ENCODE measurements at regions not wholly inside any gene's neighbourhood (a gene's known extent, or its start where the extent isn't known, plus 50 kb on each side); places are given as distances from the start of the nearest gene placed in this dataset.

DNA sequence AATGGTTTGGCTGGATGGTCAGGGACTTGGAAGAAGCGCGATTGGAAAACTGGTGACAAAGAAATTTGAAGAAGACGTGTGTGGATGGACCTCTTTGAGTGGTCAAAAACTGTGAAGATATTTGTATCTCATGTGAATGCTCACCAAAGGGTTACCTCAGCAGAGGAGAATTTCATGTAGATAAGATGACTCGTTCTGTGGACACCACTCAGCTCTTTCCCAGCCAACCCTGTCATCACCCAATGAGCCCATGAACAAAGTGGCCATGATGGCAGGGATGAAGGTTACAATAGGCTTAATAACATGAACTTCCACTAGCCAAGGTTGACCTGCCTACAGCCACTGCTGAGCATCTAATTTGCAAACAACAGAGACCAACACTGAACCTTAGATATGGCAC, 248.3 kb downstream of the KCNE4 start:
- Histone ChIP-seq H3K27me3 (ENCODE audit: control insufficient read depth, insufficient read depth, low read length) (no peaks in the 10 kb centered on the region), H3K27ac (ENCODE audit: insufficient read depth, low read length) (no peak overlapping the region), H4K20me1 (ENCODE audit: control insufficient read depth, extremely low read depth, insufficient read depth, low read length) (no peaks in the 10 kb centered on the region), H2AFZ (ENCODE audit: low read length) (no peak overlapping the region), H3K4me1 (ENCODE audit: control insufficient read depth, extremely low read depth, insufficient read depth, low read length) (no peaks in the 10 kb centered on the region), H3K9ac (ENCODE audit: insufficient read depth, low read length) (no peak overlapping the region), H3K36me3 (ENCODE audit: control insufficient read depth, insufficient read depth, low read length) (no peaks in the 10 kb centered on the region), H3K4me2 (ENCODE audit: extremely low read depth, insufficient read depth, low read length) (no peak overlapping the region), H3K79me2 (ENCODE audit: control insufficient read depth, insufficient read depth, low read length) (no peaks in the 10 kb centered on the region), H3K9me3 (ENCODE audit: control insufficient read depth, insufficient read depth, low read depth, low read length) (no peaks in the 10 kb centered on the region), H3K4me3 (replicated peaks in 1 of 4; ENCODE audit: control extremely low read depth in 1 of 4, insufficient read depth in 1 of 4, low read depth in 3 of 4, low read length in 4 of 4) (no peak overlapping the region)
- TF ChIP-seq EZH2 (IDR thresholded peaks at IDR 0.05; ENCODE audit: low read length, missing control alignments): no peak
- no peak for DNase-seq (ENCODE audit: low read depth in 2 of 2)

DNA sequence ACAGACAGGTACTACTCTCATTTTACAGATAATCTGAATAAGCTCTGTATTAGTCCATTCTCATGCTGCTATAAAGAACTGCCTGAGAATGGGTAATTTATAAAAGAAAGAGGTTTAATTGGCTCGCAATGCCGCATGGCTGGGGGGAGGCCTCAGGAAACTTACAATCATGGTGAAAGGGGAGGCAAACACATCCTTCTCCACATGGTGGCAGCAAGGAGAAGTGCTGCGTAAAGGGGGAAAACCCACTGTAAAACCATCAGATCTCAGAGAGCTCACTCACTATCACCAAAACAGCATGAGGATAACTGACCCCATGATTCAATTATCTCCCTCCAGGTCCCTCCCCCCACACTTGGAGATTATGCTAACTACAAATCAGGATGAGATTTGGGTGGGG, 254.4 kb downstream of the KCNE4 start:
- peak; percentile 36 to 52 for DNase-seq (ENCODE audit: low read depth in 2 of 2)
- Histone ChIP-seq H3K4me3 (replicated peaks in 1 of 4; ENCODE audit: control extremely low read depth in 1 of 4, insufficient read depth in 1 of 4, low read depth in 3 of 4, low read length in 4 of 4) (no peak overlapping the region), H3K4me2 (ENCODE audit: extremely low read depth, insufficient read depth, low read length) (no peak overlapping the region), H3K9me3 (ENCODE audit: control insufficient read depth, insufficient read depth, low read depth, low read length) (no peaks in the 10 kb centered on the region), H3K4me1 (ENCODE audit: control insufficient read depth, extremely low read depth, insufficient read depth, low read length) (no peaks in the 10 kb centered on the region), H3K27me3 (ENCODE audit: control insufficient read depth, insufficient read depth, low read length) (no peaks in the 10 kb centered on the region), H2AFZ (ENCODE audit: low read length) (no peak overlapping the region), H3K9ac (ENCODE audit: insufficient read depth, low read length) (no peak overlapping the region), H3K79me2 (ENCODE audit: control insufficient read depth, insufficient read depth, low read length) (no peaks in the 10 kb centered on the region), H4K20me1 (ENCODE audit: control insufficient read depth, extremely low read depth, insufficient read depth, low read length) (no peaks in the 10 kb centered on the region), H3K27ac (ENCODE audit: insufficient read depth, low read length) (no peak overlapping the region), H3K36me3 (ENCODE audit: control insufficient read depth, insufficient read depth, low read length) (no peaks in the 10 kb centered on the region)
- no peak for TF ChIP-seq EZH2 (IDR thresholded peaks at IDR 0.05; ENCODE audit: low read length, missing control alignments)
- TF ChIP-seq, protein P1, sequence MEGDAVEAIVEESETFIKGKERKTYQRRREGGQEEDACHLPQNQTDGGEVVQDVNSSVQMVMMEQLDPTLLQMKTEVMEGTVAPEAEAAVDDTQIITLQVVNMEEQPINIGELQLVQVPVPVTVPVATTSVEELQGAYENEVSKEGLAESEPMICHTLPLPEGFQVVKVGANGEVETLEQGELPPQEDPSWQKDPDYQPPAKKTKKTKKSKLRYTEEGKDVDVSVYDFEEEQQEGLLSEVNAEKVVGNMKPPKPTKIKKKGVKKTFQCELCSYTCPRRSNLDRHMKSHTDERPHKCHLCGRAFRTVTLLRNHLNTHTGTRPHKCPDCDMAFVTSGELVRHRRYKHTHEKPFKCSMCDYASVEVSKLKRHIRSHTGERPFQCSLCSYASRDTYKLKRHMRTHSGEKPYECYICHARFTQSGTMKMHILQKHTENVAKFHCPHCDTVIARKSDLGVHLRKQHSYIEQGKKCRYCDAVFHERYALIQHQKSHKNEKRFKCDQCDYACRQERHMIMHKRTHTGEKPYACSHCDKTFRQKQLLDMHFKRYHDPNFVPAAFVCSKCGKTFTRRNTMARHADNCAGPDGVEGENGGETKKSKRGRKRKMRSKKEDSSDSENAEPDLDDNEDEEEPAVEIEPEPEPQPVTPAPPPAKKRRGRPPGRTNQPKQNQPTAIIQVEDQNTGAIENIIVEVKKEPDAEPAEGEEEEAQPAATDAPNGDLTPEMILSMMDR (conservative IDR thresholded peaks at IDR 0.05 in 1 of 2, IDR thresholded peaks at IDR 0.05 in 1 of 2; ENCODE audit: low read depth in 1 of 2, low read length in 2 of 2): peak; percentile 62 to 65

DNA sequence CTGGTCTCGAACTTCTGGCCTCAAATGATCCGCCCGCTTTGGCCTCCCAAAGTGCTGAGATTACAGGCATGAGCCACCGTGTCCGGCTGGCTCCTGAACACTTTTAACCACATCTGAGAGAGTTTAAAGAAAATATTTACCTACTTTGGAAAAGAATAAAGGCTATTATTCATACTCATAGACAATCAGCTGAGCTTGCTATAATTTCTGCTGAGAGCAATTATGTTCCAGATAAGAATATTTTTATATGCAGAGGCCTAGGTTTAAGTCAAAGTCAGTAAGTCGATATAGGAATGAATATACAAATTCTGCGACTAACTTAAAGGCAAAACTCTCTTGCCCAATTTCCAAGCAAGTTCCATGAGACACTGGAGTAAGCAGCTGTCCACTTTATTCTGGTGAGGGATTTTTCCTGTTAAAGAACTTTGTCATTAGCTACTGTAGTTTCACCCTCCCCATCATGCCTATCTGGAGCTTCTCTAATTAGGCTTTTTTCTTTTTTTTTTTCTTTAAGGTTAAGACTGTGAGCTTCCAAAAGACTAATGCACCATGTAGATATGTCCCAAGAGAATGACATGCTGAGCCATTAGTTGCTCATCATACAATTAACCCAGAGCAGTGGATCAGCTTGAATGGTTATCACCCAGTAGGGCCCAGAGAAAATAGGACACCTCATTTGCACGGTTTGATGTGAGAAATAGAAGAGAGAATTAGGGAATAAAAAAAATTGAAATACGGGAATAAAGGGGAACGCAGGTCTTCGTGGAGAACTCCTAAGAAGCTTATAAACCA, 260.1 kb downstream of the KCNE4 start:
- Histone ChIP-seq H3K36me3 (ENCODE audit: control insufficient read depth, insufficient read depth, low read length) (no peaks in the 10 kb centered on the region), H3K27me3 (ENCODE audit: control insufficient read depth, insufficient read depth, low read length) (no peaks in the 10 kb centered on the region), H4K20me1 (ENCODE audit: control insufficient read depth, extremely low read depth, insufficient read depth, low read length) (no peaks in the 10 kb centered on the region), H3K4me2 (ENCODE audit: extremely low read depth, insufficient read depth, low read length) (no peak overlapping the region), H3K79me2 (ENCODE audit: control insufficient read depth, insufficient read depth, low read length) (no peaks in the 10 kb centered on the region), H3K4me3 (replicated peaks in 1 of 4; ENCODE audit: control extremely low read depth in 1 of 4, insufficient read depth in 1 of 4, low read depth in 3 of 4, low read length in 4 of 4) (no peak overlapping the region), H3K9me3 (ENCODE audit: control insufficient read depth, insufficient read depth, low read depth, low read length) (no peaks in the 10 kb centered on the region), H3K9ac (ENCODE audit: insufficient read depth, low read length) (no peak overlapping the region), H2AFZ (ENCODE audit: low read length) (no peak overlapping the region), H3K27ac (ENCODE audit: insufficient read depth, low read length) (no peak overlapping the region), H3K4me1 (ENCODE audit: control insufficient read depth, extremely low read depth, insufficient read depth, low read length) (no peaks in the 10 kb centered on the region)
- DNase-seq (ENCODE audit: low read depth in 2 of 2): no peak
- TF ChIP-seq, protein P1 (conservative IDR thresholded peaks at IDR 0.05 in 1 of 2, IDR thresholded peaks at IDR 0.05 in 1 of 2; ENCODE audit: low read depth in 1 of 2, low read length in 2 of 2): no peak
- TF ChIP-seq EZH2 (IDR thresholded peaks at IDR 0.05; ENCODE audit: low read length, missing control alignments): no peak

All from fibroblast of lung (primary cell).